Upper lobe of left lung (tissue), 6 donors: ENCODE measurements at regions not wholly inside any gene's neighbourhood (a gene's known extent, or its start where the extent isn't known, plus 50 kb on each side); places are given as distances from the start of the nearest gene placed in this dataset.
A peak's percentile ranks its signal among the peaks of the same experiment; 100 is the strongest.

Experiments
- ATAC-seq, 2 donors: fragments of 200-7000 bp; cut with Tn5 transposase; one replicate each; pipeline ENCODE4 v1.9.1; 2022; ENCODE audit warnings: mild to moderate bottlenecking in 2 of 2, moderate library complexity in 2 of 2; ENCODE audit not compliant: low FRiP score in 2 of 2
- DNase-seq, 2 donors: peaks; one replicate each; pipeline ENCODE4 v3.0.0-alpha.2; 2019 to 2020
- H3K27ac ChIP-seq, 4 donors: fragments of 200-600 bp; sonication (generic); one replicate each; pipeline ENCODE4 v1.5.1; 2016 to 2019
- H3K27me3 ChIP-seq, 4 donors: fragments of 200-600 bp; sonication (generic); one replicate each; pipeline ENCODE4 v1.5.1; 2017 to 2019
- H3K36me3 ChIP-seq, 4 donors: fragments of 200-600 bp; sonication (generic); one replicate each; pipeline ENCODE4 v1.5.1; 2016 to 2019
- H3K4me1 ChIP-seq, 4 donors: fragments of 200-600 bp; sonication (generic); one replicate each; pipeline ENCODE4 v1.5.1; 2018 to 2019
- H3K4me3 ChIP-seq, 4 donors: fragments of 200-600 bp; sonication (generic); one replicate each; pipeline ENCODE4 v1.5.1; 2017 to 2019; ENCODE audit warnings: mild to moderate bottlenecking in 2 of 4, moderate library complexity in 1 of 4
- H3K9me3 ChIP-seq, 4 donors: fragments of 200-600 bp; sonication (generic); one replicate each; pipeline ENCODE4 v1.5.1; 2018 to 2019
- EP300 ChIP-seq, 4 donors: sonication (generic); formaldehyde crosslinking; IDR thresholded peaks; one replicate each; pipeline ENCODE4 v1.5.1; 2017; ENCODE audit warnings: antibody characterized with exemption in 4 of 4, control low read depth in 2 of 4
- POLR2A ChIP-seq, 4 donors: fragments of 450-650 bp; IDR thresholded peaks; one replicate each; pipeline ENCODE4 v1.5.1; 2016 to 2017; ENCODE audit warnings: antibody characterized with exemption in 4 of 4, mild to moderate bottlenecking in 2 of 4
- POLR2AphosphoS5 ChIP-seq, 2 donors: sonication (generic); formaldehyde crosslinking; IDR thresholded peaks; one replicate each; pipeline ENCODE4 v1.5.1; 2017; ENCODE audit warnings: antibody characterized with exemption in 2 of 2
- WGBS, 2 donors: methylation state at CpG; one replicate each; pipeline ENCODE4 v1.1.5; 2017 to 2018; 5-methylcytosine and 5-hydroxymethylcytosine counted together
- TF ChIP-seq, protein P1 (sequence below), 6 experiments: fragments of 450-650 bp in 4 of 6; fragments of 200-600 bp in 2 of 6; sonication (generic) in 2 of 6; IDR thresholded peaks; one replicate each; pipeline ENCODE4 v1.5.1; 2016 to 2019; ENCODE audit warnings: antibody characterized with exemption in 6 of 6
- donor health status: DM: no; HTN: no; CAD: no; lungs with moderate emphysema.
- donor health status: DM: no; HTN: yes; CAD: no; lungs with severe emphysema.

DNA sequence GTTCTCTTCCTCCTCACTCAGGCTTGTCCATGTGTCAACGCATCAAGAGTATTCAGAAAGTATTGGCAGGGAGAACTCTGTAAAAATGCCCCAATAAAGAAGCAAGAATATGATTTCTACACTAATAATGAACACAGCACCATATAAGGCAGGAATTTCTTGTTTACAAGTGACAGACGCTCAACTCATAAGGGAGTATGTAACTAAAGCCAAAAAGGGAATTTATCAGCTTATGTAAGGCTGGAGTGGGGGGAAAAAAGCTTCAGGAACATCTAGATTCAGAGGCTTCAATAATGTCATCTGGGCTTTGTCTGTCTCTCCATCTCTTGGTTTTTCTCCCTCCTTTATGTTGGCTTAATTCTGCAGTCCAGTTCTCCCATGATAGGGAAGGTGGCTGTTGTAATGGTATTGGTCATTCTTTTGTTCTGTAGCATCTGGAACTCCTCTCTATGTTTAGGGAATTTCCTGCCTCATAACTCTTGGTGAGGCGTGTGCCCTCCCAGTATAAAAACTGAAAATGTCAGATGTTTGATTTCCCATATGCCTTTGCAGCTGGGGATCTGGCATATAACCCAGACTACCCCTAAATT is 125.1 kb upstream of the COL21A1 start:
- Histone ChIP-seq H3K27me3 (no peaks in the 10 kb centered on the region), H3K4me1 (peaks cover 25 to 45% (median 35%) of the 10 kb centered on the region in 4 donors), H3K9me3 (no peaks in the 10 kb centered on the region), H3K27ac (peak overlapping the region; percentile 54 to 85 (median 77)), H3K36me3 (no peaks in the 10 kb centered on the region), H3K4me3 (no peak overlapping the region)
- no peak for DNase-seq
- 63 to 74% methylated on average over 3 of the region's 3 CpGs for WGBS, 2 donors
- TF ChIP-seq EP300 (IDR thresholded peaks at IDR 0.05): no peak
- TF ChIP-seq POLR2AphosphoS5 (IDR thresholded peaks at IDR 0.05): no peak
- TF ChIP-seq POLR2A (IDR thresholded peaks at IDR 0.05): no peak
- TF ChIP-seq, protein P1, sequence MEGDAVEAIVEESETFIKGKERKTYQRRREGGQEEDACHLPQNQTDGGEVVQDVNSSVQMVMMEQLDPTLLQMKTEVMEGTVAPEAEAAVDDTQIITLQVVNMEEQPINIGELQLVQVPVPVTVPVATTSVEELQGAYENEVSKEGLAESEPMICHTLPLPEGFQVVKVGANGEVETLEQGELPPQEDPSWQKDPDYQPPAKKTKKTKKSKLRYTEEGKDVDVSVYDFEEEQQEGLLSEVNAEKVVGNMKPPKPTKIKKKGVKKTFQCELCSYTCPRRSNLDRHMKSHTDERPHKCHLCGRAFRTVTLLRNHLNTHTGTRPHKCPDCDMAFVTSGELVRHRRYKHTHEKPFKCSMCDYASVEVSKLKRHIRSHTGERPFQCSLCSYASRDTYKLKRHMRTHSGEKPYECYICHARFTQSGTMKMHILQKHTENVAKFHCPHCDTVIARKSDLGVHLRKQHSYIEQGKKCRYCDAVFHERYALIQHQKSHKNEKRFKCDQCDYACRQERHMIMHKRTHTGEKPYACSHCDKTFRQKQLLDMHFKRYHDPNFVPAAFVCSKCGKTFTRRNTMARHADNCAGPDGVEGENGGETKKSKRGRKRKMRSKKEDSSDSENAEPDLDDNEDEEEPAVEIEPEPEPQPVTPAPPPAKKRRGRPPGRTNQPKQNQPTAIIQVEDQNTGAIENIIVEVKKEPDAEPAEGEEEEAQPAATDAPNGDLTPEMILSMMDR (IDR thresholded peaks at IDR 0.05): no peak
- no peak for ATAC-seq

DNA sequence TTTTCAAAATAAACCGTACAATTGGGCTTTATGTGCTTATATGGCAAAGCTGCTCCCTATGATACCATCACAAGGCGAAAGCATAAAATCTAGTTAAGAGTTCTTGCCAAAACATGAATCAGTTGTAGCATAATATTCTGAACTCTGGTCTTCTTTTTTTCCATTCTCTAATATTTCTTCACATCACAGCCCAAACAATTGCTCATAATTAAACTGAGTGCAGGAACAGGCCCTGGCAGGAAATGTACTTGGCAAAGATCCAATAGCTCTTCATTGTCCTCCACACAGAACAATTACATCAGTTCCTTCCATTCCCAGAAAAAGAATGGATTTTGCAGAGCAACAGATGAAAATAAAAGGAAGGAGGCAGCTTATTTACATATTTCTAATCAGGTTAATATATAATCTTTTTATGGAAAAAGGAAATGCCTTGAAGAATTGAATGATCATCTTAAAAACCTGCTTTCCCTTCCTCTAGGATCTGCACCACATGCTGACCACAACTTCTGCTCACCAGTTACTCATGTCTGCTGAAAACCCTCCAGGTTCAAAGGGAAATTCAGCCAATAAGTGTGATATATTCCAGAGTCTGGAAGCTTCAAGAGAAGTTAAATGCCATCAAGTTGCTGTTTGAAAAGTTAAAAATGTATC is 123.3 kb upstream of the COL21A1 start:
- peak; percentile 72 to 74 for ATAC-seq
- H3K27me3 ChIP-seq: no peaks in the 10 kb centered on the region
- peak overlapping the region; percentile 54 to 85 (median 77) for H3K27ac ChIP-seq
- WGBS, 2 donors: 47 to 57% methylated on average over 2 of the region's 2 CpGs
- TF ChIP-seq POLR2AphosphoS5 (IDR thresholded peaks at IDR 0.05): peak in 1 of 2 donors; percentile 76
- no peak for TF ChIP-seq POLR2A (IDR thresholded peaks at IDR 0.05)
- DNase-seq: peak in 1 of 2 donors; percentile 35
- H3K4me1 ChIP-seq: peaks cover 25 to 45% (median 37%) of the 10 kb centered on the region in 4 donors
- no peak overlapping the region for H3K4me3 ChIP-seq
- H3K9me3 ChIP-seq: no peaks in the 10 kb centered on the region
- no peaks in the 10 kb centered on the region for H3K36me3 ChIP-seq

DNA sequence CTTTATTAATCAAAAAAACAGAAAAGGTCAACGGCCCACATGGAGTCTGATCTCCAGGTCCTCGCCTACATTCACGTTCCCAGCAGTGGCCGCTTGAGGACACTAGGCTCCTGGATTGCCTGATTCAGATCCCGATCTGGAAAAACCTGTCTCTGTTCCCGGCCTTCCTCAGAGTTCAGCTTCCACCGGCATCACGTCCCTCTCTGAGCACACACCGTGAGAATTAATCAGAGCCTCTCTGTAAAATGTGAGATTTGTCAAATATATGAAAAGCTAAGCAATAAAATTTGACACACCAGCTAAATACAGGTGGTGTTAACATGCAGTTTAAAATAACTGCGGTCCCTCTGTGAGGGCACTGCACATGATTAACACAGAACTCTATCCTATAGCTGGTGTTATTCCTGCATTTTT is 122.8 kb upstream of the COL21A1 start:
- peak in 1 of 2 donors; percentile 71 for DNase-seq
- WGBS, 2 donors: 50 to 53% methylated on average over 10 of the region's 10 CpGs
- H3K9me3 ChIP-seq: no peaks in the 10 kb centered on the region
- no peak overlapping the region for H3K4me3 ChIP-seq
- peaks cover 25 to 45% (median 37%) of the 10 kb centered on the region in 4 donors for H3K4me1 ChIP-seq
- peak; percentile 71 to 78 for ATAC-seq
- no peaks in the 10 kb centered on the region for H3K36me3 ChIP-seq
- H3K27me3 ChIP-seq: no peaks in the 10 kb centered on the region
- H3K27ac ChIP-seq: peak overlapping the region; percentile 52 to 85 (median 77)
- TF ChIP-seq POLR2A (IDR thresholded peaks at IDR 0.05) (no peak), POLR2AphosphoS5 (IDR thresholded peaks at IDR 0.05) (no peak), EP300 (IDR thresholded peaks at IDR 0.05) (no peak)
- TF ChIP-seq, protein P1 (IDR thresholded peaks at IDR 0.05): peak in 4 of 6 experiments; percentile 11 to 42 (median 36)

DNA sequence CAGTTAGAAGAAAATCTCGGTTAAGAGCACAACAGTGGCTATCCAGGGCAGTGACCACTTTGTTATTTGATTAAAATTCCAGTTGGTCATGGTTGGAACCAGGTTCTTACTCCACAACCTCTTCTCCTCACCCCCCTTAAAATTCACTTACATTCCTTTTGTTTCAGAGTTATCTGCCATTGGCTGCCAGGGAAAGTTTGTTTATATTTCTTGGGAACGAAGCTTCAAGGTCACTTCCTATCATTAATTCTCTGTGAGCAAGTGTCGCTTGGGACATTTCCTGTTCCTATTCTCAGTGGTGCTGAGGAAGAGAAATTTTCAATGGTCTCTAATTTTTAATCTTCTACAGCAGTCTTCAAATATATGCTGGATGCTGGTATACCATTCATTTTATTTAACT is 121.1 kb upstream of the COL21A1 start:
- Histone ChIP-seq H3K9me3 (no peaks in the 10 kb centered on the region), H3K27ac (peak overlapping the region in 1 of 4 donors; percentile 85), H3K27me3 (no peaks in the 10 kb centered on the region), H3K36me3 (no peaks in the 10 kb centered on the region), H3K4me1 (peaks cover 25 to 45% (median 38%) of the 10 kb centered on the region in 4 donors), H3K4me3 (no peak overlapping the region)
- ATAC-seq (no peak), DNase-seq (no peak)
- TF ChIP-seq EP300 (IDR thresholded peaks at IDR 0.05) (no peak), POLR2A (IDR thresholded peaks at IDR 0.05) (no peak), POLR2AphosphoS5 (IDR thresholded peaks at IDR 0.05) (no peak)
- TF ChIP-seq, protein P1 (IDR thresholded peaks at IDR 0.05): no peak
- WGBS, 2 donors: 39 to 49% methylated on average over 3 of the region's 3 CpGs

DNA sequence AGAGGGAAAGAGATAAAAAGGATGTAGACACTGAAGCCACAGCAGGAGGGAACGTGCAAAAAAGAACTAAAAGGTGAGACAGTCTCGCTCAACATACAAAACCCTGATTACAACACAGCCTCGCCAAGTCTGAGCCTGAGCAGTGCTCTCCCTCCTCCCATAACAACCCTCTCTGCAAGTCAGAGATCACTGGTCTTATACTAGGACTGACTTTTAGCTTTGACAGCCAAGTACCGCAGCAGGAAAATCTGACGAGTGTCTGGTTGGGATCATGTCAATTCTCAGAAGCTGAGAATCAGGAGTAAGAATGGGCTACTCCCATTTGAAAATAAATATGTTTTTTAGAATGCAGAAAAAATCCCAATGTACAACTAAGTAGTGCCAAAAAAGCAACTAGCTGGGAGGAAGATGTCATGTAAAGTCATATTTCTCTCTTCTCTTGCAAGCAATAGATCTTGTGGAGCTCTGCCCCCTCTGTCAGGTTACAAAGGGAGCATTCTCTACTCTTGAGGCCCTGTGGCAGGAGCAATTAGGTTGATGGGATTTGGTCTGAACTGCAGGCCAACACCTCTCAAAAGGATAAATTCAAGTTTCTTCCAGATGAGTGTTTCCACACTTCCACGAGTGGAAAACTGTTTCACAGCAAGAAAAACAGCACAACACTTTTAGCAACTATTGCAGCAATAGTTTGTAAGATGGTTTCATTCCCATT is 118.9 kb upstream of the COL21A1 start:
- DNase-seq: no peak

More for the DNA sequence above, 118.9 kb upstream of the COL21A1 start:
- H3K4me3 ChIP-seq: no peak overlapping the region
- H3K27me3 ChIP-seq: no peaks in the 10 kb centered on the region
- peak in 1 of 2 donors; percentile 40 for ATAC-seq
- TF ChIP-seq POLR2A (IDR thresholded peaks at IDR 0.05) (no peak), POLR2AphosphoS5 (IDR thresholded peaks at IDR 0.05) (no peak), EP300 (IDR thresholded peaks at IDR 0.05) (no peak)
- TF ChIP-seq, protein P1 (IDR thresholded peaks at IDR 0.05): no peak
- H3K9me3 ChIP-seq: no peaks in the 10 kb centered on the region
- H3K36me3 ChIP-seq: no peaks in the 10 kb centered on the region
- 67 to 77% methylated on average over 6 of the region's 6 CpGs for WGBS, 2 donors
- no peak overlapping the region for H3K27ac ChIP-seq
- H3K4me1 ChIP-seq: peaks cover 17 to 29% (median 26%) of the 10 kb centered on the region in 4 donors
